ENCODE measurements at regions not wholly inside any gene's neighbourhood (a gene's known extent, or its start where the extent isn't known, plus 50 kb on each side); places are given as distances from the start of the nearest gene placed in this dataset.

- no peak for TF ChIP-seq POLR2AphosphoS5 (IDR thresholded peaks at IDR 0.05; ENCODE audit: borderline replicate concordance, low read depth, low read length)
- TF ChIP-seq EZH2 (IDR thresholded peaks at IDR 0.05): no peak
- no peak for TF ChIP-seq FOXP2 (optimal IDR thresholded peaks at IDR 0.05; ENCODE audit: control extremely low read depth, extremely low read length, insufficient read depth)
Measured at GRCh38 chr9:126050605-126050990, 276.0 kb upstream of the MVB12B start.

Measured in SK-N-MC (cell line).